Heart left ventricle (tissue), 16 donors: ENCODE measurements at regions not wholly inside any gene's neighbourhood (a gene's known extent, or its start where the extent isn't known, plus 50 kb on each side); places are given as distances from the start of the nearest gene placed in this dataset.

ENCODE experiments used
- ATAC-seq, 4 donors: fragments of 200-7000 bp; cut with Tn5 transposase; one replicate each; pipeline ENCODE4 v1.9.1; 2020 to 2022; ENCODE audit warnings: moderate library complexity in 4 of 4, mild to moderate bottlenecking in 3 of 4, moderate number of reproducible peaks in 1 of 4
- DNase-seq, 5 donors: peaks; one replicate each; pipeline ENCODE4 v3.0.0-alpha.2; 2020
- H3K27ac ChIP-seq, 12 donors: fragments of 200-600 bp; sonication (generic) in 4 of 12; one replicate each; pipeline versions ENCODE4 v1.5.0 to v1.8.0; 2016 to 2022; ENCODE audit warnings: mild to moderate bottlenecking in 2 of 12
- H3K27me3 ChIP-seq, 9 donors: fragments of 200-600 bp; sonication (generic) in 2 of 9; one replicate each; pipeline versions ENCODE4 v1.5.1 to v1.8.0; 2016 to 2022; ENCODE audit warnings: mild to moderate bottlenecking in 3 of 9
- H3K36me3 ChIP-seq, 9 donors: fragments of 200-600 bp; sonication (generic) in 2 of 9; one replicate each; pipeline versions ENCODE4 v1.5.0 to v1.8.0; 2018 to 2022; ENCODE audit warnings: mild to moderate bottlenecking in 2 of 9
- H3K4me1 ChIP-seq, 12 donors: fragments of 200-600 bp; sonication (generic) in 4 of 12; one replicate each; pipeline versions ENCODE4 v1.5.0 to v1.8.0; 2016 to 2022; ENCODE audit warnings: mild to moderate bottlenecking in 3 of 12
- H3K4me3 ChIP-seq, 12 donors: fragments of 200-600 bp; sonication (generic) in 4 of 12; one replicate each; pipeline versions ENCODE4 v1.5.0 to v1.8.0; 2017 to 2022; ENCODE audit warnings: mild to moderate bottlenecking in 9 of 12, moderate library complexity in 4 of 12
- H3K9me3 ChIP-seq, 12 donors: fragments of 200-600 bp; sonication (generic) in 4 of 12; one replicate each; pipeline versions ENCODE4 v1.5.0 to v1.8.0; 2016 to 2022; ENCODE audit warnings: mild to moderate bottlenecking in 1 of 12
- POLR2A ChIP-seq, 2 donors: fragments of 450-650 bp; IDR thresholded peaks; one replicate each; pipeline ENCODE4 v1.6.1; 2017; ENCODE audit warnings: antibody characterized with exemption in 2 of 2, mild to moderate bottlenecking in 2 of 2, moderate library complexity in 2 of 2
- WGBS, 4 donors: extraction: QIAGEN DNeasy Blood & Tissue Kit in 2 of 4; methylation state at CpG; one replicate each; pipeline versions ENCODE4 v1.1.5 to v1.1.7; 2013 to 2018; 5-methylcytosine and 5-hydroxymethylcytosine counted together
- intact Hi-C, 10 donors: fragments of 100-400 bp; cut with DNase I; formaldehyde crosslinking; loops; one replicate each; pipeline versions ENCODE4 v1.11.1 to v1.14.2; 2022
- TF ChIP-seq, protein P1 (sequence below), 12 donors: fragments of 200-600 bp; sonication (generic) in 4 of 12; IDR thresholded peaks; one replicate each; pipeline versions ENCODE4 v1.5.0 to v1.8.0; 2018 to 2022; ENCODE audit warnings: antibody characterized with exemption in 12 of 12, mild to moderate bottlenecking in 5 of 12
- donor health status: ischemic (EF 13 %, LVEDD 7.1; RV severe dilation, severe dysfunction).
- donor health status: healthy with polysubstance abuse.
- donor health status: DM: no; HTN: yes; CAD: no.
- donor health status: DM: no; HTN: no; CAD: no.
- donor health status: ischemic (EF 25% LVEDD 6.9; RV normal size, moderate dysfunction).
- donor health status: ischemic (EF 25% LVEDD 5.7; RV mildly dilated, moderate dysfunction).
- donor health status: healthy.
- donor health status: DM: yes; HTN: yes; CAD: no.
- donor health status: ischemic (EF 35%, LVEDD 5.7; RV mildly dilated, moderate dysfunction).
- donor health status: nonischemic (EF 11% LVEDD 7.7; RV severe dilation, severe dysfunction).
- donor health status: DM: yes; HTN: yes; CAD: no.
- donor health status: PGD.
- donor health status: ischemic (EF 29% LVEDD 5.4; RV normal size, mild dysfunction).
- donor health status: nonischemic (EF 23%, LVEDD 6.1; RV moderate dilation, normal function).

DNA sequence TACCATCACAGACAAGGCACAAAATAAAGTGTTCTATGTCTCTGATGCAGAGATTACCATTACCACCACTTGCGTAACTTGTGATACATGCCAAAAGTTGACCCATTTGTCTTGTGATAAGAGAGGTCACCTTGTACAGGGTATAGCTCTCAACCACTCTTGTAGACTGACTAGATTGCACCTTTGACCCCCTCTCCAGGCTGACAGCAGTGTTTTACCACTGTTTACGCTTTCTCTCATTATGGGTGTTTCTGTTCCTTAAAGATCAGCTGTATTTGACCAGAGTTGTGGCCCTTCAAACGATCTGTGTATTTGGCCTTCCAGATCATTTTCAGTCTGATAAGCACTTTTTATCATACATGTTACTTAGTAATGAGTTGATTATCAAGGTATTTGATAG lies 215.7 kb upstream of the HNMT start:
- H3K9me3 ChIP-seq: peaks cover 0 to 14% (median 0%) of the 10 kb centered on the region in 12 donors
- H3K27me3 ChIP-seq: no peaks in the 10 kb centered on the region
- intact Hi-C loops: no loop called here
- WGBS, 4 donors: 73 to 82% (median 78%) methylated on average over 3 of the region's 3 CpGs
- H3K36me3 ChIP-seq: no peaks in the 10 kb centered on the region
- no peak overlapping the region for H3K4me3 ChIP-seq
- no peak for TF ChIP-seq POLR2A (IDR thresholded peaks at IDR 0.05)
- TF ChIP-seq, protein P1, sequence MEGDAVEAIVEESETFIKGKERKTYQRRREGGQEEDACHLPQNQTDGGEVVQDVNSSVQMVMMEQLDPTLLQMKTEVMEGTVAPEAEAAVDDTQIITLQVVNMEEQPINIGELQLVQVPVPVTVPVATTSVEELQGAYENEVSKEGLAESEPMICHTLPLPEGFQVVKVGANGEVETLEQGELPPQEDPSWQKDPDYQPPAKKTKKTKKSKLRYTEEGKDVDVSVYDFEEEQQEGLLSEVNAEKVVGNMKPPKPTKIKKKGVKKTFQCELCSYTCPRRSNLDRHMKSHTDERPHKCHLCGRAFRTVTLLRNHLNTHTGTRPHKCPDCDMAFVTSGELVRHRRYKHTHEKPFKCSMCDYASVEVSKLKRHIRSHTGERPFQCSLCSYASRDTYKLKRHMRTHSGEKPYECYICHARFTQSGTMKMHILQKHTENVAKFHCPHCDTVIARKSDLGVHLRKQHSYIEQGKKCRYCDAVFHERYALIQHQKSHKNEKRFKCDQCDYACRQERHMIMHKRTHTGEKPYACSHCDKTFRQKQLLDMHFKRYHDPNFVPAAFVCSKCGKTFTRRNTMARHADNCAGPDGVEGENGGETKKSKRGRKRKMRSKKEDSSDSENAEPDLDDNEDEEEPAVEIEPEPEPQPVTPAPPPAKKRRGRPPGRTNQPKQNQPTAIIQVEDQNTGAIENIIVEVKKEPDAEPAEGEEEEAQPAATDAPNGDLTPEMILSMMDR (IDR thresholded peaks at IDR 0.05): no peak
- DNase-seq: no peak
- ATAC-seq: no peak
- H3K4me1 ChIP-seq: no peaks in the 10 kb centered on the region
- no peak overlapping the region for H3K27ac ChIP-seq

DNA sequence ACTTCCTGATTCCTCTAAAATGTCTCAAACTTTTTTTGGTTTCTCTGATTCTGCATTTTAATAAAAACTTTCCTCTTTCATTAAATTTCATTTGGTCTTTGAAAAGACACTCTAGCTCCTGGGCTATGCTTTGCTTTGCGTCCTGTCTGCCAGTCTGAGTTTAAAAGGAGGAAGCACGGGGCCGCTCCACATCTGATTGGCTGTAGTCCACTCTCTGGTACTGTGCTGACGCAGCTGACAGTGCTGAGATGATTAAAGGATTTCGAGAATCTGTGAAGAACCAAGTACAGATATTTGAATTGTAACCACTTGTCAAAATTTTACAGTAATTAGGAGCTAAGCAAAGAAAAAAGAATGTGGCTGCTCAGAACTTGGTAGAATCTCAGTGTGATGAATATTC lies 199.6 kb upstream of the HNMT start:
- no peak overlapping the region for H3K27ac ChIP-seq
- no peaks in the 10 kb centered on the region for H3K27me3 ChIP-seq
- no peak overlapping the region for H3K4me3 ChIP-seq
- DNase-seq (no peak), ATAC-seq (no peak)
- 29 to 37% (median 32%) methylated on average over 5 of the region's 5 CpGs for WGBS, 4 donors
- H3K4me1 ChIP-seq: no peaks in the 10 kb centered on the region
- no peaks in the 10 kb centered on the region for H3K36me3 ChIP-seq
- H3K9me3 ChIP-seq: peaks cover 0 to 22% (median 0%) of the 10 kb centered on the region in 12 donors
- intact Hi-C loops: no loop called here
- TF ChIP-seq, protein P1 (IDR thresholded peaks at IDR 0.05): no peak
- TF ChIP-seq POLR2A (IDR thresholded peaks at IDR 0.05): no peak

DNA sequence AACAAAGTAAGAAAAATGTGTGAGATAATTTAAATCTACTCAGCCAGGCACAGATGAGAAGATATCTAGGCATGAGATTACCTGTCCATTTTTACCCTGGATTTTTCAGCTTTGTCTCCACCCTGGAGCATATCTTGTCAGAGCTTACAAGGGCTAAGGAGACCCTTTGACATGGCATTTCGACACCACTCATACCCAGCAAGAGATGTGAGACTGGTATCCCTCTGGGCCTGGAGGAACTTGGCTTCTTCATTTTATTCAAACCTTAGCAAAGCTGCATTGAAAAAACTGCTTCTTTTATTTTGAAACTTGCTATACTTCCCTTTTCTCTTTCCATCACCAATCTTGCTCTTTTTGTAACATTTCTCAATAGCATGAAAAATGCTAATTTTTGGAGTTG lies 194.9 kb upstream of the HNMT start:
- TF ChIP-seq, protein P1 (IDR thresholded peaks at IDR 0.05): no peak
- no peak for TF ChIP-seq POLR2A (IDR thresholded peaks at IDR 0.05)
- H3K4me3 ChIP-seq: no peak overlapping the region
- WGBS, 4 donors: 37 to 46% (median 40%) methylated on average over 1 of the region's 1 CpG
- intact Hi-C loops: no loop called here
- no peak overlapping the region for H3K27ac ChIP-seq
- H3K4me1 ChIP-seq: no peaks in the 10 kb centered on the region
- no peaks in the 10 kb centered on the region for H3K27me3 ChIP-seq
- H3K9me3 ChIP-seq: peaks cover 0 to 10% (median 0%) of the 10 kb centered on the region in 12 donors
- ATAC-seq (no peak), DNase-seq (no peak)
- H3K36me3 ChIP-seq: no peaks in the 10 kb centered on the region

DNA sequence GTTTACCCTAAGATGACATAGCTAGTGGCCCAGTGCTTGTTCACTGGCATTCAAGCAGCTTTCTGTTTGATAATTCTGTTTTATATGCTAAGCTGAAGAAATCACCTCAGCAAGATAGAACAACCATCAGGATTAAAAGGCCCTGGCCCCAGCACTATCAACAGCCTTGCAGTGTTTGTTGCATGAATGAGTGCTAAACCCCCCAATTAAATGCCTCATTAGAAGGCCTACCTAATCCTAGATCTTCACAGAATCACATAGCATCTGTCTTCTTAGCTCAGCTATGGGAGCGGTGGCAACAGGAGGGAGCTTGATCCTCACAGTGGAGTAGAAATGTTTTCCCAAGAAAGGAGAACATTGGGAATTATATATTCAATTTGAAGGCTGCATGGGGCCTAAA lies 194.1 kb upstream of the HNMT start:
- DNase-seq (no peak), ATAC-seq (no peak)
- WGBS, 4 donors: 88 to 91% (median 90%) methylated on average over 1 of the region's 1 CpG
- Histone ChIP-seq H3K27me3 (no peaks in the 10 kb centered on the region), H3K36me3 (no peaks in the 10 kb centered on the region), H3K4me3 (no peak overlapping the region), H3K9me3 (peaks cover 0 to 10% (median 0%) of the 10 kb centered on the region in 12 donors), H3K4me1 (no peaks in the 10 kb centered on the region), H3K27ac (no peak overlapping the region)
- TF ChIP-seq, protein P1 (IDR thresholded peaks at IDR 0.05): no peak
- TF ChIP-seq POLR2A (IDR thresholded peaks at IDR 0.05): no peak
- intact Hi-C loops: no loop called here
